ENCODE measurements at regions not wholly inside any gene's neighbourhood (a gene's known extent, or its start where the extent isn't known, plus 50 kb on each side); places are given as distances from the start of the nearest gene placed in this dataset.

GRCh38 chr7:16235147-16236114 lies 185.9 kb downstream of the CRPPA start:
- intact Hi-C loops (cut with DNase I), result no loop called here

GRCh38 chr7:16234493-16235146 lies 186.7 kb downstream of the CRPPA start:
- intact Hi-C loops (cut with DNase I), result no loop called here
- no peak for DNase-seq

More at GRCh38 chr7:16235147-16236114, 185.9 kb downstream of the CRPPA start:
- no peak for DNase-seq

DNA sequence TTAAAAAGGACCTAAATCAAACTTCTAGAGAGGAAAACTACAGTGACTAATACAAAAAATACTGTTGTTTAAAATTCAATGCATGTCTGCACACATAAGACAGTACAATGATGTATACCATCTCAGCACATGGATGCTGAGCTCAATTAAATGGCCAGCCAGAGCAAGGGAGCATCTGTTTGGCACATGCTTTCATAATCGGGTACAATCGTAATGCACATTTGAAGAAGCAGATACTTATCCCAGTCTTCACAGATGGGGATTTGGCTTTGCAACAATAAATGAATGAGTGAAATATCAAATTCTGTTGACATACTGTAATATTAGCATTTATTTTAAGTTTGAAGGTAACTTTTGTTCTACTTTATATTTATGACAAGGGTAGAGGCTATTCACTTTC lies 187.8 kb downstream of the CRPPA start:
- no peak for DNase-seq
- intact Hi-C loops (cut with DNase I), result no loop called here

- no peak for DNase-seq
- intact Hi-C loops (cut with DNase I), result no loop called here
Measured at GRCh38 chr7:16232273-16232672, 189.1 kb downstream of the CRPPA start.

GRCh38 chr7:16223963-16224707 lies 197.2 kb downstream of the CRPPA start:
- DNase-seq, result no peak
- intact Hi-C loops (cut with DNase I), result no loop called here

- intact Hi-C loops (cut with DNase I), result no loop called here
- no peak for DNase-seq
Measured at GRCh38 chr7:16212610-16213009, 208.7 kb downstream of the CRPPA start.

GRCh38 chr7:16212032-16212431 lies 209.3 kb downstream of the CRPPA start:
- intact Hi-C loops (cut with DNase I), result no loop called here

GRCh38 chr7:16211402-16211925 lies 209.9 kb downstream of the CRPPA start:
- DNase-seq, result no peak
- intact Hi-C loops (cut with DNase I), result no loop called here

More at GRCh38 chr7:16212032-16212431, 209.3 kb downstream of the CRPPA start:
- no peak for DNase-seq

GRCh38 chr7:16210171-16210570 lies 211.2 kb downstream of the CRPPA start:
- intact Hi-C loops (cut with DNase I), result no loop called here
- no peak for DNase-seq

GRCh38 chr7:16207321-16207720 lies 214.0 kb downstream of the CRPPA start:
- intact Hi-C loops (cut with DNase I), result no loop called here
- no peak for DNase-seq

DNA sequence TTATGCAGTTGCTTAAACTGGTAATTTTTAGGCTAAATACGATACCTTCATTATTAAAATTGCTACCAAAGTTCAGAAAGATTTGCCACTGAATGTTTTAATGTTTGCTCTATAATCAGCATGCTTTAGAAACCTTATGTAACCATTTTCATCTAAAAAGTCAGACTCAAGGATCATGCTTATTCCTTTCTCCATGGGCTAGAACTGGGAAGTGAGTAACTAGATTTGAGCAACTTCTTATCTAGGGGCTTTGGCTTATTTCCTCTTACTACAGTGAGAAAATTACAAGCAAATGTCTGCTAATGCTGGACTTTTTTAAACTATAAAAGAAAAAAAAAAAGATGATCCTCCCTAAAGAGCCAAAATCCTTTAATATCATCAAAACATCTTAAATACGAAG lies 215.9 kb downstream of the CRPPA start:
- intact Hi-C loops (cut with DNase I), result no loop called here
- DNase-seq, result no peak

- intact Hi-C loops (cut with DNase I), result no loop called here
- DNase-seq, result no peak
Measured at GRCh38 chr7:16204953-16205352, 216.4 kb downstream of the CRPPA start.

DNA sequence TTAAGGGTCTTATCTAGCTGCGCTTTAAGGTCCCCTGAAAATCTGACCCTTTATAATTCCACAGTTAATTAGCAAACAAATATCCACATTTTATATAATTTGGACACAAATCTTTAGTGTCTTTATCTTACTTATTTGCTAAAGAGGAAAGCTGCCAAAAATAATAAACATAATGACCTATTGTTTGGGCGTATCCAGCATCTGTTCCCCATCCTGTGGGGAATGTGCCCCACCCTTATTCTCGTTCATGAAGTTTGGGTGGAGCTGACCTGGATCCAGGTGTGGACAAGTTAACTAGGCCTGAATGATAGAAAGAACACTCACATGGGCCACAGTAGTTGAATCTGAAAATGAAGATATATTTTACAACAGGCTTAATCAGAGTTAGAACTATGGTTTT lies 218.3 kb downstream of the CRPPA start:
- no peak for DNase-seq
- intact Hi-C loops (cut with DNase I), result no loop called here

DNA sequence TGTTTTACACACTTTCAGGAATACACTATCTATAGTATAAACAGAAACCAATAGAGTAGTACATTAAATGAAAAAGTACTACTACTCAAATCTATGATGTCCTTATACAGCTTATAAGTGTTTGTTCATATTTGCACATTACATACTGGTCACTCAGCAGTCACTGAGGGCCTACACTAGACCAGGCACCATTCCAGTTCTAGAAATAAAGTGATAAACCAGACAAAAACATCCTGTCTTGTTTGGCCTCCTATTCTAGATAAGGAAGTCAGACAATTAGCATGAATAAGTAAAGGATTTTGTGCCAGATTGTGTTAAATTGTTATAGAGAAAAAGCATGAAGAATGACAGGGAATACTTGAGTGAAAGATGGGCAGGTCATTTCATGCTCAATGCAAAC lies 219.0 kb downstream of the CRPPA start:
- intact Hi-C loops (cut with DNase I), result no loop called here
- no peak for DNase-seq

GRCh38 chr7:16200591-16200990 lies 220.7 kb downstream of the CRPPA start:
- intact Hi-C loops (cut with DNase I), result no loop called here
- DNase-seq, result no peak

- intact Hi-C loops (cut with DNase I), result no loop called here
Measured at GRCh38 chr7:16193631-16194030, 227.7 kb downstream of the CRPPA start.

DNA sequence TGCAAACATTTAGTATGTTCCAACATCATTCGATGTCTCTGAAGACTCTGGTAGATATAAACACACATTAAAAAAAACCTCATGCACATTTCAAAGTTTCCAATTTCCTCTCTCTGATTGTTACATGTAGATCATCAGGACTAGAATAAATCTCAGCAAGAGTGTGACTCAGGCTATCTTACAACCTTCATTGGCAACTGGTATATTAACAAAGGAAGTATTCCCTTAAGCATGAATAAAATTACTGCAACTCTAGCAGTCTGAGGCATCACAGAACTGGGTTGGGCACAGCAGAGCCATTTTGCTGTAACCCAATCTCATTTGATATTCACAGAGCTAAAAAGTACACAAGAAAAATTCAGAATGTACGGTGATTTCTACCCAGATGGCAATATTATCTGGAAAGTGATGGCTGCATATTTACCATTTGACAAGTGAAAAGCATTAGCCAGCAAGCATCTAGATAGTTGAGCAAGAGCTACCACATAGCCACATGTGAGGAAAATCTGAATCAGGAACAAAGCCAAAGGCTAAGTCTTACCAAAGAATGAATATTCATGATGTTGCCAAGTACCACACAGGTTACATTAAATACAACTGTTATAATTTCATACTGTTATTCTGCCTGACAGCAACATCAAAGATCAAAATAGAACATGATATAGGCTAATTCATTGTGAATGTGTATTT lies 232.2 kb downstream of the CRPPA start:
- intact Hi-C loops (cut with DNase I), result no loop called here
- no peak for DNase-seq

More at GRCh38 chr7:16193631-16194030, 227.7 kb downstream of the CRPPA start:
- DNase-seq, result peak in 1 of 10 donors; percentile 16

DNA sequence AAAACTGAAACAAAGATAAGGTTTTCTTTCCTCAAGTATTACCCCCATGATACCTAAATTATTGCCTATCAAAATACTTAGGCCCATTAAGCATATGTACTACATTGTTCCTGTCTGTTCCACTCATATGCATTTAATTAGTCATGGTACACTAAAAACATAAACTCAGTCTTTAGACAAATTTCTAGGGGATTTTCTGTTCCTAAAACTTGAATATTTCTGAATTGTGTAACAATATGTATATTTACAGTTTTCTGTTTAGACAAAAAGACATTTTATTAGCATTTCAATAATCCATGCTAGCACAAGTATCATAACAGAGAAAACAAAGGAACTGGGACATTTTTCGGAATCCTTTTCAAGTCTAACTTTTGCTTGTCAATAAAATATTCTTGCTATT lies 234.2 kb downstream of the CRPPA start:
- DNase-seq, result no peak
- intact Hi-C loops (cut with DNase I), result no loop called here

- no peak for DNase-seq
- intact Hi-C loops (cut with DNase I), result no loop called here
Measured at GRCh38 chr7:16178585-16178984, 242.8 kb downstream of the CRPPA start.

- DNase-seq, result no peak
- intact Hi-C loops (cut with DNase I), result no loop called here
Measured at GRCh38 chr7:16178092-16178491, 243.2 kb downstream of the CRPPA start.
